ENCODE measurements at regions not wholly inside any gene's neighbourhood (a gene's known extent, or its start where the extent isn't known, plus 50 kb on each side); places are given as distances from the start of the nearest gene placed in this dataset.

DNA sequence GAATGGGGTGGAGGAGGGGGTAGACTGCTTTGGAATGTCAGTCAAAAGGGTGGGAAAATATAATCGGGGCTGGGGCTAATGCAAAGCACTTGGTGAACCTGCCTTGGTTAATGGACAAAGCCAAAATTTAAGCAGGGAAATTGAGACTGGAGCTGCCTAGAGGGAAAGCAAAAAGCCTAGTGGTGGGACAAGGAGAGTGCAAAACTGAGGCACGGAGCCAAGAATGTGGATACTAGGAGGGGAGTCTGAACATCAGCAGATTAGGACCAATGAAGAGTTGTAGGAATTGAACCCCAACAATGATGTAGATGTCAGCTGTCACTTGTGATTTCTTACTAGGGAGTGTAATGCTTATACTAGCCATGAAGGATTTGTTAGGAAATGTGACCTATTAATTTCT is 195.9 kb downstream of the MDFIC start:
- DNase-seq, result no peak

DNA sequence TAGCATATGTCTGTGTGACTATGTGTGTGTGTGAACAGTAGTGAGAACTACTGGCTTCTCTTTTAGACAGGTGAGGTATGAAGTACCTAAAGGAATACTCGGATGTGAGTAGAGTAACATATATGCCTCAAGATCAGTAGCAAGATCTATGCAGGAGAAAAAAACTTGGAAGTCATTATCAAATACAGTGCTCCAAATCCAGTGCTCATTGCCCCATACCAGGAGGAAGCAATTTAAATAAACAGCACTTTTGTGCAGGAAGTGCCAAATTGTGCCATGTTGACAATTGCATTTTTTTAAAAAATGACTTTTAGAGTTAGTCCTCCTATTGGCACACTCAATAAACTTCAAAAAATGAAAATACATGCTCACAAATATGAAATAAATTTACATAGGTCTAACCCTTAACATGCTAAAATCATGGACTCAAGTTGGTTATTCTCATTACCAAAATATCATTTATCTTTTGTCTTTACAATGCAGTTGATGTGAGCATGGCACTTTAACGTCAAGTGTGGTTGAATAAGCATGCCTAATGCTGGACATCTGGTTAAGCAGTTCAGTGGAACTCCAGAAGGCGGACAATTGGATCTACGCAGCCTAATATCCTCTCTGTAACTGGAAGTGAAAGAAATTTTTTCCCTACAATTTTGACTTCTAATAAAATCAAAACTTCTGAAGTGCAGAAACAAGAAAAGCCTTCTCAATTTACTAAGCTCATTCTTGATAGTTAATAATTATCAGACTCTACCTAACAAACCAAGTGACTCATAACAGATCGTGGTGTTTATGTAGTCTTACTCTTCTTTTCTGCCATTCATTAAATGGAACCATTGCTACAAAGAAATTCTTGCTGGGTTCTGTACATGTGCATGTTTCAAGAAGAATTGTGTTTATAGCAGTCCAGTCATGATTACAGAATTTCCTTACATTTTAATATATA is 195.2 kb downstream of the MDFIC start:
- DNase-seq, result no peak

DNA sequence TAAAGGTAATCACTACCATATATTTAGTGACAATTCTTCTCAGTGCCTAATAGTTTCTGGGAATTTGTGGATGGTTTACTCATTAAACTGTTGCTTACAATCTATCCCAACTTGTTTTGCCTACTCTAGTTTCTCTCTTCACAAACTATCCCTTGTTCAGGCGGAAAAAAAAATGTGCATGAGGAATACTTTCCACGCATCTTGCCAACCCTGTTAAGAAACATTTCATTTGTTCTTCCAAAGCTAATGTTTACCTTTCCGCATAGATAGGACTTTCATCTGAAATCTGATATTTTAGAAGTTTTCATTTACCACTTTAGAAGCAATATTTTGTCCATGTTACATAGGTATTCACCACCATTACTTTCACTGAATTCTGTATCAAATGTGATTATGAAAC is 191.9 kb downstream of the MDFIC start:
- no peak for DNase-seq

DNA sequence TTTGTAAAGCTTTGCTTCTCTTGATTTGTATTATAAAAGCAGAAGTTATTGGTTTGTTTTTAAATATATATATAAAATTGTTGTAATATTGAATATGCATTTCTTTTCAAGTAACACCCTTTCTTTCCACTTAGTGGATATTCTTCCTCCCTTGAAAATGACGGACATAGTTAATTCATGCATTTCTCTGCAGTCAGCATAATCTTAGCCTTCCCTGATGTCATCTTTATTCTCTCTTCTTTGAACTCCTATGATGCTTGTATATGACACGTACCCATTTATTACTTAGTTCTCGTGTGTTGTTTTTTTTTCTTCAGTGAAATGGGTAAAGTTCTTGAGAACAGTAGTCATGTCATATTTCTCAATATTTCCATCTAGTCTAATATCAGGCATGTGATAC is 191.2 kb downstream of the MDFIC start:
- DNase-seq, result no peak

DNA sequence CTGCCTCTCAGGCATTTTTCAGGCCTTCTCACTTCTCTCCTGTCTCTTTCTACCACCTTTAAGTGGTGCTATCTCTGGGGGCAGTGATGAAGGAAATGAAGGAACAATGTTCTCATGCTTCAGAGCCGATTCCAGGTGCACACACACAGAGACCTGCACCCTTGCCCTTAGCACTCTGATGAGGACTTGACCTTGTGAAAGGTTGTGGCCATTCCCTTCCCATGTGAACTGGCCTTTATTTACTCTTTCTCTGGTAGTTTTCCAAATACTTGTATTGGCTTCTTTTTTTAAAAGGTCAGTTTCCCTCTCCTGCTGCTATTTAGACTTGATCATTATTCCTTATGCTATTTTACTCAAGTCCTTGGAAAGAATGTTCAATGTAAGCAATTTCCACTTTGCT is 188.6 kb downstream of the MDFIC start:
- DNase-seq, result no peak

DNA sequence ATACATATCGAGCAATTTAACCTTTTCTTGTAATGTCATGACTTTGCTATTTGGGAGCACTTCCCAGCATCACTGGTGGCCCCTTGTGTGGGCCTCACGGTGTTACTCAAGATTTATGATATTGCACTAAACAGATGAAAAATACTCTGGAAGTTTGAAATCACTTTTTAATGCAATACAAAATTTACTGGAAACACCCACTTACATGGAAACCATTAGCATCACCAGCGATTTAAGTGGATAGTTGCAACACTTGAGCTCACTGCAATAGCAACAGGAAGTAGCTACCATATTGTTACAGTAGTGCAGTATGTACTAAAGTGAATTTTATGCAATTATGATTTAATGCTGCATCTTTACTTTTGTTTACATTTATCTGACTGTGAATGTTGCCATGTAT is 184.4 kb downstream of the MDFIC start:
- DNase-seq, result no peak

DNA sequence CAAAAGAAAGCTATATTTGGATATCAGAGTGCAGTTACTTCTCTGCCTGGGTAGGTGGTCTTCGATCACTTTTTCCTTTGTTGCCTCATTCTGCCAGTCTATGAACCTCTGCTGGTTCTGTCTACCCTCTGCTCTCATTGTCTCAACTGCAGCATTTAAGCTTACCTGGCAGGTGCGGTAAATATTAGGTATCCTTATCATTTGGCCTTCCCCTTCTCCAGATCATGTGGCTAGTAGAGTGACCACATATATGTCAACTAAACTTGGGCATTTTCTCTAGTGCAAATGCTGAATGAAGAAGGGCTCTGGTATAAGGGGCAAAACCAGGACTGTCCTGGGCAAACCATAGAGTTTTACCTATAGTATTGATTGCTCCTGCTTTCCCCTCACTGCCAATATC is 180.8 kb downstream of the MDFIC start:
- no peak for DNase-seq

DNA sequence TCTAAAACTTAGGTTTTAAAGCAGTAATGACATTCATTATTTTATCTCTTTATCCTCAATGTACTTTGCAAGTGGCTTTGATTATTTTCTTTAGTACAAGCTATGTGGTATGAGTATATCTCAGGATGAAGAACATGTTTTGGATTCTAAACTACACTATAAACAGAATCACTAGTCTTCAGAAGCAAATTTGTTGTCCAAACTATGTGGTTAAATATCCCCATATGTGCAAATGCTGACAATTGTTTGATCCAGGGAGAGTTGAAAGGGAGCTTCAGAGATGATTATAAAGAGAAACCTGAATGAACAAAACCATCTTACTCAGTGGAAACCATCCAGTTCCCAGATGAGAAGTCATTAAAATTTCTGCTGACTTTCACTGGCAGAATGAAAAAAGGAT is 179.3 kb downstream of the MDFIC start:
- no peak for DNase-seq

DNA sequence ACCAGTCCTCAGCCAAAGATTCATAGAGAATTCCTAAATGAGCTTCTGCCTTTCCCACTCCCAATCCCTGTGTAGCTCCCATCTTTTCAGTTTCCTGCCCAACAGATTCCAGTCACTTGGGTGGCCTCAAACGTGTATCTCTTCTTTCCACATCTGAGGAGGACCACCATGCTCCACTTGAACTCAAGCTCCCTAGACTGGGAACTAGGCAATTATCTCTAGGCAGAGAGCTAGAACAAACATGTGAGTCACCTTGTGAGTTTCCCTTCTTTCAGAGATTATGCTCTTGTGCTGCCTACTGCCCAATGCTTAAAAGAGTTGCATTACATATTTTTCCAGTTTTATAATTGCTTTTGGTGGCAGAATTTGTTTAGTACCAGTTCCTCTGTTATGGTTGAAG is 178.0 kb downstream of the MDFIC start:
- no peak for DNase-seq

DNA sequence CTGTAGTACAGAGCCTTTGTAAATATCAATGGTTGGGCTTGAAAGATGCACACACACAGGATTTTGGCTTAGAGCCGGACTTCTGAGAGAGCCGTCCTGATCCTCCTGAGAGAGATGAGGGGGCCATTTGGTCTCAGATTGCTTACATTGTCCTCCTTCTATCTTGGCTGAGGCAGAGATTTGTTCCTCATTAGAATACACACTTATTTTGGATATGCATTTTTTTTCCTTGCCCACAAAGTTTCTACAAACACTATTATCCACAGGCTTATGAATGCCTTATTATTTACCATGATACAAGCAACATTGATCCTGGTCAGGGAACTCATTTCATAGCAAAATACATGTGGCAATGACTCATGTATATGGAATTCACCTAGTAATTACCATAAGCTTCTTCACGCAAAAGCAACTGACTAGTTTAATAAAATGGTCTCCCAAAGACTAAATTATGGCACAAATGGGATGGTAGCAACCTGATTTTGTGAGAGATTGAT is 175.3 kb downstream of the MDFIC start:
- DNase-seq, result no peak

DNA sequence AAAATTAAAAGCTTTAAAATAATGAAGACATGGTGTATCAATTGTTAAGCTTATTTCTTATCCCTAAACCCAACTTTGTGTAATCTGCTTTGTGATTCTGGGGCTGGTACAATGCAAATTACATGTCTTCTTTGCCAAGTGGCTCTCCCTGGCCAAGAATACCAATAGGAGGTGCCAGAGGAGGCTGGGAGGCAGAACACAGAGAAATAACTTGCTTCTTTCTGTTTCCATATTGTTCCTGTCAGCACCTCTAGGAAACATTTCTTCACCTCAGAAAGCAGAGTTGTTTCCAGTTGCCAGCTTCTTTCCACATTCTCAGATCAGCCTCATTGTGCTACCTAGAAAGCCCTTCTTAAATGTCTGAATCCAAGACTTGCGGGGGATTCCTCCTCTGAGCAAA is 174.4 kb downstream of the MDFIC start:
- peak in 1 of 14 donors; percentile 1 for DNase-seq

DNA sequence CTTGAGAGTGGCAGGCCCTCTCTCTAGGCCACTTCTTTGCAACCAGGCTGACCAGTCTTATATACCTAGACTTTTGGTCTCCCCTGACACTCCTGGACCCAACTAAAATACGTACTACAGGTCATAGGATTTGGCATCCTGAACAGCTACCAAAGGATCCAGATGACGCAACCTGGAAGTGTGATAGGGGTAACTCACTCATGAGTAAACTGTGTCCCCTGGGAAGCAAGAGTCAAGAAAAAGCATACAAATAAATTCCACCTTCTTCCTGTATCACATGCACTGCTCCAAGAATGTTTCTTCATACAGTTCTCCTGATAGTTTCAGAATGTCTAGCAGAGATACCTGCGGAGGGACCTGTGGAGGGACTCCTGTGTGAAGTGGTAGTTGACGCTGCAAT is 172.3 kb downstream of the MDFIC start:
- no peak for DNase-seq

DNA sequence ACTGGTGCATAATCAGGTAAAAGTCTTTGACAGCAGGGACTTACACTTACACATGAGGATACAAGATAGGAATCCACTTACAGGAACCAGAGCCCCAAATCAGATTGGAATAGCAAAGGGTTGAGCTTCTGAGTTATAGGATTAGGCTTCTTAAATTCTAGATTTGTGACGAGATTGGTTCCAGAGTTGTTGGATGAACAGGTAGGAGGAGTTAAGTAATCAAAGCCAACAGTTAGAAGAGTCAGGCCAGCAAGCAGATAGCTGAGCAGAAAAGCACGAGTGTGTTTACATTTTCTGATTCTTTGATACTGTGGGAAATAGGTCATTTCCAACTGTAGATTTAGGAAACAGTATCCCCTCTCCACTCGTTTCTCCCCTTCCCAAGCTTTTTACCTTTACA is 167.0 kb downstream of the MDFIC start:
- DNase-seq, result no peak

DNA sequence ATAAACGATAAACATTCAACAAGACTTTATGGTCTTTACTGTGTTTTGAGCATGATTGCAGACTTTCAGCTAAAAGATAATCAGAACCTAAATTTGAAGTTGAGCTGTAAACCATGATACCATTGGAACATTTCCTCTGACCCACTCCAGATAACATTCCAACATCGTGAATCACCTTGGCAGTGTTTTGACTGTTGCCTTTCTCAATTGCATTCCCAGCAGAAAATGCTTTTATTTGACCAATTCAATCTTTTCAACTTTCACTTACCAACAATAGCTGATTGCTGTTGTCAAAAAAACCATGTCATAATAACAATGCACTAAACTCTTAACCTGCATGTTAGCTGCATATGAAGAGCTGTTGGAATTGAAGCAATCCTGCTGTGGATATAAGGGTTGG is 165.5 kb downstream of the MDFIC start:
- no peak for DNase-seq

DNA sequence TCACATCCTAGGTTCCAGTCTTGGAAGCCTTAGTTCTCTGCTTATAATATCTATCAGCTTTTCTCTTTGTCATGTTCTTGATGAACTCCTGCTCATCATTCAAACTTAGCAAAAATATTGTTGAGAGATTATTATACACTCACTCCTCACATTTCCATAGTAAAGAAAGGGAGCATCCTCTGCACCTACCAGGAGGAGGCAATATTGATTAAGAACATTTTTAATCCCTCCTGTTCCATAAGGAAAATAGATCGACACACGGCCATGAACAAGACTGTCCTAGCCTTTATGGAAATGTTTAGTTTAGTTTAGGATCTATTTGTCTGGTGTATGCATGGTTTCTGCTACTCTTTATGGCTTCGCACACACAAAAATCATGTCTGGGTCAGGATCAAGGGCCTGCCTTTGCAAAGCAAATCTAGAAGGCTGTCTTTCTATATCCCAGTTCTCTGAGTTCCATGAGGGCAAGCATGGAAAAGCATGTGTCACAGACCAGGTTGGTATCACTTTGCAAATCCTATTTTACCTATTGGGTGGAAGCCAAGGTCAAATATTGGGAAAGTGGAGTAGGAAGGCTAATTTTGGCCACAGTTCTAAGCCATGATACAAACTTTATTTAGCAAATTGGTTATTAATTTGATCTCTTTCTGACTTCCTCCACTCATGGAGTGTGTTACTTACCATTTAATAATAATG is 164.4 kb downstream of the MDFIC start:
- DNase-seq, result no peak

DNA sequence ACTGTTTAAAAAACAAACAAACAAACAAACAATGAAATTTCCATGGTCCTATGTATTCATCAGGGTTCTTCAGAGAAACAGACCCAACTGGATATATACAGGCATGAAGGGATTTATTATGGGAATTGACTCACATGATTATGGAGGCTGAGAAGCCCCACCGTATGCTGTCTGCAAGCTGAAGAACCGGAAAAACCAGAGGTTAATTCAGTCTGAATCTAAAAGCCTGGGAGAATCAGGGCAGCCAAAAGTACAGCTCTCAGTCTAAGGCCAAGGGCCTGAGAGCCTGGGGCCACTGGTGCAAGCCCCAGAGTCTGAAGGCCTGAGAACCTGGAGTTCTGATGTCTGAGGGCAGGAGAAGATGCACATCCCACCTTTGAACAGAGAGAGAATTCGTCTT is 163.5 kb downstream of the MDFIC start:
- no peak for DNase-seq

DNA sequence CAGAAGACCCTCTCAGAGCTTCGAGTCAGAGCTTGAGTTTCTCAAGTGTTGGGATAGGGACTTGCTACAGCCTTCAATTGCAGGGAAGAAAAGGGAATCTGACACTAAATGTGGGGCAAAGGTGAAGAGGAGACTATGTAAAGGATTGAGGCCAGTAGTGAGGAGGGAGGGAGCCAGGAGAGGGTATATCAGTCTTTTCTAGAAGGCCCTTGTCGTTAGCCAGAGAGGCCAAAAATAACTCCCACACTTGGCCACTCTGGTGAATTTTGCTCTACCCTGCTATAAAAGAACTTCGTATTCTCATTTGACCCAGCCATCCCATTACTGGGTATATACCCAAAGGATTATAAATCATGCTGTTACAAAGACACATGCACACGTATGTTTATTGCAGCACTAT is 162.0 kb downstream of the MDFIC start:
- DNase-seq, result no peak

DNA sequence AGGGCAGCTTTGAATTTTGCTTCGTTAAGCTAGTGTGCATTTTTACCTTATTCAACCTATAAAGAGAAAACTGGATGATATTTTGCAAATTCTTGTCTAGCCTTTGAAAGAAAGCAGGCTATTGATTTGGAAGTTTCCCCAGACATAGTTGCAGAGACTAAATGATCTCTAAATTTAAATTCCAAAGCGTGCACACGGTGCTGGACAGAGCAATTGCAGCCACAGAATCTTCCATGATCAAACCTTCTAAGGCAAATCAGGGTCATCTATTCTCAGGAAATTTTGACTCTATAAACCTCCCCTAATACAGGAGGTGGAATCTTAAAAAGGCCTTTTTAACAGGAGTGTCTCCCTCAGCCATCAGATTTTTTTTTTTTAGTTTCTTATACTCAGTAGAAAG is 159.9 kb downstream of the MDFIC start:
- no peak for DNase-seq

DNA sequence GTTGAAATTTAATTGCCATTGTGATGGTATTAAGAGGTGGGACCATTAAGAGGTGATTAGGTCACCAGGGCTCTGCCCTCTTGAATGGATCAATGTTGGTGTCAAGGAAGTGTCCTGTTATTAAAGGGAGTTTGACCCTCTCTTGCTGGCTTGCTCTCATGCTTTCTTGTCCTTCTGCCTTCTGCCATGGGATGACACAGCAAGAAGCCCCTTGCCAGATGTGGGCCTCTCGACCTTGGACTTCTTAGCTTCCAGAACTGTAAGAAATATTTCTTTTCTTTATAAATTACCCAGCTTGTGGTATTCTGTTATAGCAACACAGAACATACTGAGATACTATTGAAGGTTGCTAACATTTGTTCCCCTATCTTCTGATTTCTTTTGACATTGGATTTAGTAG is 157.0 kb downstream of the MDFIC start:
- DNase-seq, result no peak

DNA sequence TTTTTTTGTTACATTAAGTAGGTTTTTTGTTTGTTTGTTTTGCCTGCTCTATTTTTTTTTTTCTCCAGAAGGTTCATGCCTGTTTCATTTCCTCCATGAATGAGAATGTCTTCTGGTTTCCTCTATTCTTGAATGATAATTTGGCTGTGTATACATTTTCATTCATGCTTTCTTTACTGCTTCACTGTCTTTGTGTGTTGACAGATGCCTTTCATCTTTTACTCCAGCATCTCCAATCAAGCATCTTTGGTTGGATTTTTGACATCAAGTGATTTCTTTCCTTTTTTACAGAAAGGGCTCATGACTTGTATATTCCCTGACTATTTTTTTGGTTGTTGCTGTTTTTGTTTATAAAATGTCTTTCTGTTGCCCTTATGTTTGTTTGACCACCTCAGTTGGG is 156.5 kb downstream of the MDFIC start:
- DNase-seq, result no peak

DNA sequence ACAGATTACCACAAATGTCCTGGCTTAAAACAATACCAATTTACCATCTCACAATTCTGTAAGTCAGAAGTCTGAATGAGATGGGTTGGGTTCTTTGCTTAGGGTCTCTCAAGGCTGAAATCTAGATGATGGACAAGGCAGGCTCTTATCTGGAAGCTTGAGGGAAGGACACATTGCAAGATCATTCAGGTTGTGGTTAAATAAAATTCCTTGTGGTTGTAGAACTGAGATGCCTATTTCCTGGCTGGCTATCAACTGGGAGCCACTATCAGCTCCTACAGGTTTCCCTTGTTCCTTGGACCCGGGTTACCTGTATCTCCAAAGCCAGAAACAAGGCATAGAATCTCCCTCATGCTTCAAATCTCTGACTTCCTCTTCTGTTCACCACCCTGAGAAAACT is 148.4 kb downstream of the MDFIC start:
- DNase-seq, result no peak

Data from C1 segment of cervical spinal cord (tissue), 14 donors.